ENCODE measurements at regions not wholly inside any gene's neighbourhood (a gene's known extent, or its start where the extent isn't known, plus 50 kb on each side); places are given as distances from the start of the nearest gene placed in this dataset.

DNA sequence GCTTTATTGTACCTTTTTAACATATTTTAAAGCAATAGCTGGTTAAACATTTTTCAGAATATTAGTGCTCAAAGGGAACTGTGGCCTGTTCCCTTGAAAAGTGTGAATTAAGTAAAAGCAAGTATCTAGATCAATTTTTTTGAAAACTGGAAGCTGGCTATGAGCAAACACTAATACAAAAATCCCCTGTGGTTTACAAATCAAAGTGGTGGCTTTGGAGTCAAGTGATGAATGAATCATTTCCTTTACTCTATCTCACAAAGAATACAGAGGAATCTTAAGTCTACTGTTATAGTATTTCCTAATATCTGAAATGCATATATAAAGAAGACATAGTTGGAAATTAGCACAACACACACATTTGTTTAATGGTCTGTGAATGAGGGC lies 212.4 kb upstream of the C9orf72 start:
- Histone ChIP-seq H3K27ac (no peak overlapping the region), H3K4me1 (no peaks in the 10 kb centered on the region), H3K4me3 (no peak overlapping the region), H3K27me3 (no peaks in the 10 kb centered on the region), H3K36me3 (no peaks in the 10 kb centered on the region), H3K9me3 (peaks cover 0 to 3% (median 0%) of the 10 kb centered on the region in 12 donors)
- no peak for DNase-seq
- intact Hi-C loops (cut with DNase I), result no loop called here
- no peak for TF ChIP-seq POLR2A (IDR thresholded peaks at IDR 0.05)
- no peak for TF ChIP-seq CTCF (IDR thresholded peaks at IDR 0.05)
- ATAC-seq, result no peak

DNA sequence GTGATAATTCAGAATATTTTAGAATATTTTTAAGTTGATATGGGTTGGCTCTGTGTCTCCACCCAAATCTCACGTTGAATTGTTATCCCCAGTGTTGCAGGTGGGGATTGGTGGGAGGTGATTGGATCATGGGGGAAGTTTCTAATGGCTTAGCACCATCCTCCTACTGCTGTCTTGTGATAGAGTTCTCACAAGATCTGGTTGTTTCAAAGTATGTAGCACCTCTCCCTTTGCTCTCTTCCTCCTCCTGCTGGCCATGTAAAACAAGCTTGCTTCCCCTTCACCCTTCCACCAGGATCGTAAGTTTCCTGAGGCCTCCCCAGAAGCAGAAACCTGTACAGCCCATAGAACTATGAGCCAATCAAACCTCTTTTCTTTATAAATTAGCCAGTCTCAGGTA lies 214.6 kb upstream of the C9orf72 start:
- no peaks in the 10 kb centered on the region for H3K4me1 ChIP-seq
- TF ChIP-seq CTCF (IDR thresholded peaks at IDR 0.05), result no peak
- no peak for TF ChIP-seq POLR2A (IDR thresholded peaks at IDR 0.05)
- DNase-seq, result no peak
- peaks cover 0 to 3% (median 0%) of the 10 kb centered on the region in 12 donors for H3K9me3 ChIP-seq
- H3K4me3 ChIP-seq, result no peak overlapping the region
- H3K27ac ChIP-seq, result no peak overlapping the region
- WGBS, 4 donors, result 43 to 61% (median 55%) methylated on average over 2 of the region's 2 CpGs
- no peaks in the 10 kb centered on the region for H3K36me3 ChIP-seq
- intact Hi-C loops (cut with DNase I), result no loop called here
- no peak for ATAC-seq
- H3K27me3 ChIP-seq, result no peaks in the 10 kb centered on the region

- no peak overlapping the region for H3K4me3 ChIP-seq
- TF ChIP-seq CTCF (IDR thresholded peaks at IDR 0.05), result no peak
- no peak for TF ChIP-seq POLR2A (IDR thresholded peaks at IDR 0.05)
- H3K27me3 ChIP-seq, result no peaks in the 10 kb centered on the region
- peaks cover 0 to 3% (median 0%) of the 10 kb centered on the region in 12 donors for H3K9me3 ChIP-seq
- no peaks in the 10 kb centered on the region for H3K36me3 ChIP-seq
- ATAC-seq (no peak), DNase-seq (no peak)
- intact Hi-C loops (cut with DNase I), result loop anchor here in 1 of 10 donors (10.0 kb wide), 1 partner anchor 57 kb away; no protein-coding TSS in a partner anchor
- H3K27ac ChIP-seq, result no peak overlapping the region
- H3K4me1 ChIP-seq, result no peaks in the 10 kb centered on the region
- WGBS, 4 donors, result 86 to 97% (median 90%) methylated on average over 1 of the region's 1 CpG
Observed at GRCh38 chr9:27791311-27791710, 218.0 kb upstream of the C9orf72 start.

- Histone ChIP-seq H3K9me3 (peaks cover 0 to 3% (median 0%) of the 10 kb centered on the region in 12 donors), H3K27me3 (no peaks in the 10 kb centered on the region), H3K36me3 (no peaks in the 10 kb centered on the region), H3K4me1 (no peaks in the 10 kb centered on the region), H3K27ac (no peak overlapping the region), H3K4me3 (no peak overlapping the region)
- 59 to 69% (median 65%) methylated on average over 2 of the region's 2 CpGs for WGBS, 4 donors
- DNase-seq (no peak), ATAC-seq (no peak)
- no peak for TF ChIP-seq CTCF (IDR thresholded peaks at IDR 0.05)
- TF ChIP-seq POLR2A (IDR thresholded peaks at IDR 0.05), result no peak
- intact Hi-C loops (cut with DNase I), result loop anchor here in 1 of 10 donors (10.0 kb wide), 1 partner anchor 58 kb away; no protein-coding TSS in a partner anchor
Observed at GRCh38 chr9:27792971-27793689, 219.8 kb upstream of the C9orf72 start.
